ENCODE measurements at regions not wholly inside any gene's neighbourhood (a gene's known extent, or its start where the extent isn't known, plus 50 kb on each side); places are given as distances from the start of the nearest gene placed in this dataset.

DNA sequence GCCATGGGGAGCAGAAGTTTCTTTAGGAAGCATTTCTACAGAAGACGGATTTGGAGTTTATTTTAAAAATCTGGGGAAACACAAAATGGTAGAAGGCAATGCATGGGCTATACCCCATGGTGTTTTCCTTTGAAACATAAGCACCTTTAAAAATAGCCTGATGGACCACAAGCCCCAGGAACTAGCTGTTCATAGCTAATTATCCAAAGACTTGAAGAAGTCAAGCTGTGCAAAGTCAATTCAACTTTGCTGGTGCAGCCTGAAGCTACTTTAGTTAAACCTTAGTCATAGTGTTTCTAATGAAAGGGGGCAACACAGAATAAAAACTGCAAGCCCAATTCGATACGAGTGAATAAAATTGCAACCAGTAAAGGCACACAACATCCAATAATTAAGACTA, 732.5 kb downstream of the GALC start:
- H3K9me3 Mint-ChIP-seq (ENCODE audit: unreplicated experiment) = peaks cover 3% of the 10 kb centered on the region
- Histone ChIP-seq H3K36me3 (ENCODE audit: insufficient read depth, low read length) (no peaks in the 10 kb centered on the region), H3K9me3 (ENCODE audit: insufficient read depth, low read depth, low read length) (no peaks in the 10 kb centered on the region), H3K4me3 (ENCODE audit: insufficient read depth, low read depth, low read length) (no peak overlapping the region), H3K4me1 (ENCODE audit: insufficient read depth, low read length) (no peaks in the 10 kb centered on the region), H3K27me3 (ENCODE audit: insufficient read depth, low read length) (no peaks in the 10 kb centered on the region), H3K79me2 (ENCODE audit: insufficient read depth, low read length) (no peaks in the 10 kb centered on the region), H3K9ac (ENCODE audit: low read length) (no peak overlapping the region), H3K4me2 (ENCODE audit: low read length) (no peak overlapping the region), H4K20me1 (ENCODE audit: insufficient read depth, low read length) (no peaks in the 10 kb centered on the region), H2AFZ (ENCODE audit: low read depth, low read length) (no peak overlapping the region), H3K27ac (ENCODE audit: low read depth, low read length) (no peak overlapping the region)
- H3K4me3 Mint-ChIP-seq (ENCODE audit: unreplicated experiment) = no peak overlapping the region
- H3K4me1 Mint-ChIP-seq (ENCODE audit: low read depth, unreplicated experiment) = no peaks in the 10 kb centered on the region
- FAIRE-seq = no peak
- no peak for TF ChIP-seq EZH2 (IDR thresholded peaks at IDR 0.05; ENCODE audit: insufficient read depth, low read length)
- no peak for TF ChIP-seq CTCF (IDR thresholded peaks at IDR 0.05; ENCODE audit: insufficient read depth, low read depth, low read length)
- H3K27ac Mint-ChIP-seq (ENCODE audit: unreplicated experiment) = no peak overlapping the region
- no peak for DNase-seq (ENCODE audit: low read depth)
- H3K36me3 Mint-ChIP-seq (ENCODE audit: low read depth, unreplicated experiment) = no peaks in the 10 kb centered on the region
- no peaks in the 10 kb centered on the region for H3K27me3 Mint-ChIP-seq (ENCODE audit: low read depth, unreplicated experiment)

DNA sequence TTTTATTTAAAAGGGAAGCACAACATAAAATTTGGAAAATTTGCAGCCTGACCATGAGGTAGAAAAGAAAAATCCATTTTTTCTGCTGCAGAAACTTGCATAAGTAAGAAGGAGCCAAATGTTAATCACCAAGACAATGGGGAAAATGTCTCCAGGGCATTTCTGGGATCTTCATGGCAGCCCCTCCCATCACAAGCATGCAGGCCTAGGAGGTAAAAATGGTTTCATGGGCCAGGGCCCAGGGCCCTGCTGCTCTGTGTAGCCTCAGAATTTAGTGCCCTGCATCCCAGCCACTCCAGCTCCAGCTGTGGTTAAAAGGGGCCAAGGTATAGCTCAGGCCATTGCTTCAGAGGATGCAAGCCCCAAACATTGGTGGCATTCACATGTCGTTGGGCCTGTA, 735.6 kb downstream of the GALC start:
- Histone ChIP-seq H3K9ac (ENCODE audit: low read length) (no peak overlapping the region), H3K4me3 (ENCODE audit: insufficient read depth, low read depth, low read length) (no peak overlapping the region), H3K27ac (ENCODE audit: low read depth, low read length) (no peak overlapping the region), H3K4me1 (ENCODE audit: insufficient read depth, low read length) (no peaks in the 10 kb centered on the region), H3K79me2 (ENCODE audit: insufficient read depth, low read length) (no peaks in the 10 kb centered on the region), H3K9me3 (ENCODE audit: insufficient read depth, low read depth, low read length) (no peaks in the 10 kb centered on the region), H2AFZ (ENCODE audit: low read depth, low read length) (no peak overlapping the region), H4K20me1 (ENCODE audit: insufficient read depth, low read length) (no peaks in the 10 kb centered on the region), H3K27me3 (ENCODE audit: insufficient read depth, low read length) (no peaks in the 10 kb centered on the region), H3K36me3 (ENCODE audit: insufficient read depth, low read length) (no peaks in the 10 kb centered on the region), H3K4me2 (ENCODE audit: low read length) (no peak overlapping the region)
- TF ChIP-seq CTCF (IDR thresholded peaks at IDR 0.05; ENCODE audit: insufficient read depth, low read depth, low read length) (no peak), EZH2 (IDR thresholded peaks at IDR 0.05; ENCODE audit: insufficient read depth, low read length) (no peak)
- Mint-ChIP-seq H3K27me3 (ENCODE audit: low read depth, unreplicated experiment) (no peaks in the 10 kb centered on the region), H3K4me1 (ENCODE audit: low read depth, unreplicated experiment) (no peaks in the 10 kb centered on the region), H3K27ac (ENCODE audit: unreplicated experiment) (no peak overlapping the region), H3K4me3 (ENCODE audit: unreplicated experiment) (no peak overlapping the region), H3K9me3 (ENCODE audit: unreplicated experiment) (peaks cover 3% of the 10 kb centered on the region), H3K36me3 (ENCODE audit: low read depth, unreplicated experiment) (no peaks in the 10 kb centered on the region)
- DNase-seq (ENCODE audit: low read depth) (no peak), FAIRE-seq (no peak)

- no peak for TF ChIP-seq CTCF (IDR thresholded peaks at IDR 0.05; ENCODE audit: insufficient read depth, low read depth, low read length)
- no peak for TF ChIP-seq EZH2 (IDR thresholded peaks at IDR 0.05; ENCODE audit: insufficient read depth, low read length)
- Mint-ChIP-seq H3K4me3 (ENCODE audit: unreplicated experiment) (no peak overlapping the region), H3K36me3 (ENCODE audit: low read depth, unreplicated experiment) (no peaks in the 10 kb centered on the region), H3K4me1 (ENCODE audit: low read depth, unreplicated experiment) (no peaks in the 10 kb centered on the region), H3K27ac (ENCODE audit: unreplicated experiment) (no peak overlapping the region), H3K27me3 (ENCODE audit: low read depth, unreplicated experiment) (no peaks in the 10 kb centered on the region), H3K9me3 (ENCODE audit: unreplicated experiment) (peaks cover 3% of the 10 kb centered on the region)
- H2AFZ ChIP-seq (ENCODE audit: low read depth, low read length) = no peak overlapping the region
- H3K27me3 ChIP-seq (ENCODE audit: insufficient read depth, low read length) = no peaks in the 10 kb centered on the region
- H3K4me3 ChIP-seq (ENCODE audit: insufficient read depth, low read depth, low read length) = no peak overlapping the region
- no peak overlapping the region for H3K9ac ChIP-seq (ENCODE audit: low read length)
- H3K4me1 ChIP-seq (ENCODE audit: insufficient read depth, low read length) = no peaks in the 10 kb centered on the region
- H3K27ac ChIP-seq (ENCODE audit: low read depth, low read length) = no peak overlapping the region
- DNase-seq (ENCODE audit: low read depth) (no peak), FAIRE-seq (no peak)
- no peaks in the 10 kb centered on the region for H4K20me1 ChIP-seq (ENCODE audit: insufficient read depth, low read length)
- no peaks in the 10 kb centered on the region for H3K9me3 ChIP-seq (ENCODE audit: insufficient read depth, low read depth, low read length)
- H3K79me2 ChIP-seq (ENCODE audit: insufficient read depth, low read length) = no peaks in the 10 kb centered on the region
- H3K4me2 ChIP-seq (ENCODE audit: low read length) = no peak overlapping the region
- H3K36me3 ChIP-seq (ENCODE audit: insufficient read depth, low read length) = no peaks in the 10 kb centered on the region
Observed at GRCh38 chr14:87255058-87255457, 737.9 kb downstream of the GALC start.
